ENCODE measurements at regions not wholly inside any gene's neighbourhood (a gene's known extent, or its start where the extent isn't known, plus 50 kb on each side); places are given as distances from the start of the nearest gene placed in this dataset.
"Not testable (repeated sequence)": the region's sequence is repeated elsewhere in the genome, so short reads cannot be mapped to it uniquely, and the experiment has no call there.

DNA sequence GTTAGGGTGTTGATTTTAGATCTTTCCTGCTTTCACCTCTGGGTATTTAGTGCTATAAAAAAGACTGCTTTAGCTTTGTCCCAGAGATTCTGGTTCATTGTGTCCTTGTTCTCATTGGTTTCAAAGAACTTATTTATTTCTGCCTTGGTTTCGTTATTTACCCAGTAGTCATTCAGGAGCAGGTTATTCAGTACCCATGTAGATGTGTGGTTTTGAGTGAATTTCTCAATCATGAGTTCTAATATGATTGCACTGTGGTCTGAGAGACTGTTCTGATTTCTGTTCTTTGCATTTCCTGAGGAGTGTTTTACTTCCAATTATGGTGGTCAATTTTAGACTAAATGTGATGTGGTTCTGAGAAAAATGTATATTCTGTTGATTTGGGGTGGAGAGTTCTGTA is 167.1 kb upstream of the KYNU start:
- DNase-seq = no peak

DNA sequence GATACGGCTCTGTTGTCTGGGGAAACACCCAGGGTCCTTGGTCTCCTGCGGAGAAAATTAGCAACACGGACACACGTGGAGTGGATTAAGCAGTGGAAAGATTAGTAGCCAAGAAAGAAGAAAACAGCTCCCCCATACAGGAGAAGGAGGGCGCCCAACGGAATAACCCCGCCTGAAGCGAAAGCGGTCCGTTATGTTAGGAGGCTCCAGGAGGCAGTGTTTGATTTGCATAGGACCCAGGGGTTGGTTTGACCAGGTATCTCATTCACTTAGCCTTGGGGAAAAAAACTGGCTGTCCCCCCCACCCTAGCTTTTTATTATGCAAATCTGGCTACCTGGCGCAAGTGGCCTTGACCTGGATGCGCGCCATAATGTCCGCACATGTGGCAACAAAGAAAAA is 170.1 kb upstream of the KYNU start:
- DNase-seq = no peak

DNA sequence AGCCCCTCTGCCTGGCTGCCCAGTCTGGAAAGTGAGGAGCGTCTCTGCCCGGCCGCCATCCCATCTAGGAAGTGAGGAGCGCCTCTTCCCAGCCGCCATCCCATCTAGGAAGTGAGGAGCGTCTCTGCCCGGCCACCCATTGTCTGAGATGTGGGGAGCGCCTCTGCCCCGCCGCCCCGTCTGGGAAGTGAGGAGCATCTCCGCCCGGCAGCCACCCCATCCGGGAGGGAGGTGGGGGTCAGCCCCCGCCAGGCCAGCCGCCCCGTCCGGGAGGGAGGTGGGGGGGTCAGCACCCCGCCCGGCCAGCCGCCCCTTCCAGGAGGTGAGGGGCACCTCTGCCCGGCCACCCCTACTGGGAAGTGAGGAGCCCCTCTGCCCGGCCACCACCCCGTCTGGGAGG is 175.1 kb upstream of the KYNU start:
- not testable (repeated sequence) for DNase-seq

DNA sequence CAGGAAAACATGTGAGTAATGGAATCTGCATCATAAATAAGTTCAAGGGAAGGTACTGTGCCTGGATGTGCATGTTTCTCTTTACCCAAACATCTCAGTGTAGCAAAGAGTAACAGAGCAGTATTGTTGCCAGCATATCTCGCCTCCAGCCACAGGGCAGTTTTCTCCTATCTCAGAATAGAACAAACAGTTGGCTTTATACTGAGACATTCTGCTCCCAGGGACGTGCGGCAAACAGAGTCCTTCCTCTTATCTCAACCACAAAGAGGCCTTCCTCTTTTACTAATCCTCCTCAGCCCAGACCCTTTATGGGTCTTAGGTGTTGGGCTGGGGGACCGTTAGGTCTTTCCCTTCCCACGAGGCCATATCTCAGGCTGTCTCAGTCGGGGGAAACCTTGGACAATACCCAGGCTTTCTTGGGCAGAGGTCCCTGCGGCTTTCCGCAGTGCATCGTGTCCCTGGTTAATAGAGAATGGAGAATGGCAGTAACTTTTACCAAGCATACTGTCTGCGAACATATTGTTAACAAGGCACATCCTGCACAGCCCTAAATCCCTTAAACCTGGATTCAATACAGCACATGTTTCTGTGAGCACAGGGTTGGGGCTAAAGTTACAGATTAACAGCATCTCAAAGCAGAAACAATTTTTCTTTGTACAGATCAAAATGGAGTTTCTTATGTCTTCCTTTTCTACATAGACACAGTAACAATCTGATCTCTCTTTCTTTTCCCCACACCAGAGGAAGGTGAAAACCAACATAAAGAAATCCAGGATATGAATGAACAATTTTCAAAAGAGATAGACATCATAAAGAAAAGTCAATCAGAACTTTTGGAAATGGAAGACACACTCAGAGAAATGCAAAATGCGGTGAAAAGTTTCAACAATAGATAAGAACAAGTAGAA is 181.9 kb upstream of the KYNU start:
- DNase-seq = not testable (repeated sequence)

DNA sequence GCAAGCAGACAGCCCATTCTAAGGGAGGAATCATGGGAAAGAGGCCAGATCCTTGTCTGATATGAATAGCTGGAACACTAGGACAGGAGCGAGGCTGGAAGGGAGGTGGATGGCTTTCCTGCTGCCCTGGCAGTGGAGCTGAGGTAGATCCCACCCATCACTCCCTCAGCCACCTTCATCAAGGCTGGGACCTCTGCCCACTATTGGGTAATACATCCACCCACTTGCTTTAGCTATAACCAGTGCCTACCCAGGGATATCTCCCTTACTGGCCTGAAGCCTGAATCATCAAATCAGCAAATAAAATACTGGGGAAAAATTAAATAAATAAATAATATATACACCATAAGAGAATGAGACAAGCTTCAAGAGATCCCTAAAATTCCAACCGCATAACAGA is 183.2 kb upstream of the KYNU start:
- no peak for DNase-seq

DNA sequence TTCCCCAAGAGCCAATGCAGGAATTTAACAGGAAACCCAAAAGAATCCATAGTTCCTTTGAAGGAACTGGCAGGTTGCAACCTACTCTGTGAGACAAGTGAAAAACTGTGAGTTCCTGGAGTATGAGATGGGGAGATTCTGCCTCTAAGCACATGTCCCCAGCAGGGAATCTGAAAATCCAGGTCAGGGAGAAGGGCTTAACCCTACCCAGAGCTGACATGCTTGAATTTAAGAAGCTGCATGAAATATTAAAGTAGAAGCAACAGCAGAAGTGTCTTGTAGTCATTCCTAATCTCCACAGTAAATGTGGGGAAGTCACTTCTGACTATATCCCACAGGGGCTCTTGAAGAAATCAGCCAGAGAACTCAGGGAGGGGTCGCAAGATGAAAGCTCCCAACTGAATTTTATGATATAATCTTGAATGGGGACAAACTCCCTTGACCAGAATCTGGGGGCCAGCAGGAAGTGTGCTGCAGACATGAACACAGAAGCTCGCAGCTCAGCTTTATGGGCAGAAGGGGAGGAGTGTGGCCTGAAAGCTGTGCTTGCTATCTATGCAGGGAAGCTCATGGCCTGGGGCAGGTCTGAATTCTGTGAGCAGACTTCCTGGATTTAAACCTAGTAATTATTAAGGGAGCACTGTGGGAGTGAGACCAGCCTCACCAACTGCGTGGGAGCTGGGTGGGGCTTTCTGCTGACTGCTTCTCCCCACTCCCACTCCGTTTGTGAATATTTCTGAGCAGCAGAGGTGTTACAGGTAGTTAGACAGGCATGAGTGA is 184.1 kb upstream of the KYNU start:
- DNase-seq = no peak

DNA sequence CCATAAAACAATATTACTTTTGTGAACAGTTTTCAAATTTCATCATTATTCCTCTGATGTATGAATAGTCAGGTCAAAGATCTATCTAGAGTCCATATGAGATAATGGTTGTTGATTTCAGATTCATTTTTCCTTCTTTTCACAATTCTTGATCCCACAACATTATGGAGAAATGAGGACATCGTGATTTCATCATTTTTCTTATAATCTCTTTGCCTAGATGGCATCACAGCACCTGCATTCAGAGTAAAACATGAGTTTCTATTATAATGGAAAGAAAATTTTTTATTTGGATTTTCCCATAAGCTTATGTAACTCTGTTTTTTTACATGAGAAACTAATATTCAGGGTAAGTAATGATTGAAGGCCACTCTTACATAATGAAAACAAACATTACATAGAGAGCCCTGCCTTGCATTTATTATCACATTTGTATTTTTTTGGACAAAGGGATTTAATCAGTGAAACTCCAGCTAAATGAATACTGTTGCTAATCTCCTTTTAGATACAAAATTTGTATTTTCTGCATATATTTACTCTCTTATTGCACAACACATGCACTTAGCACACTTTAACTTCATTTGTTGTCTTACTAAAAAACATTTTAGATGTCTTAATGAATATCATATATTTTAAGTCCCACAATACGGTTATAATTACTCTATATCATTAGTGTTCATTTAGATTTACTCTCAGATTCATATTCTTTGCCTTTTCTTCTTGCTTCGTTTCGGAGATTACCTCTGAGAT is 188.4 kb upstream of the KYNU start:
- DNase-seq = no peak

DNA sequence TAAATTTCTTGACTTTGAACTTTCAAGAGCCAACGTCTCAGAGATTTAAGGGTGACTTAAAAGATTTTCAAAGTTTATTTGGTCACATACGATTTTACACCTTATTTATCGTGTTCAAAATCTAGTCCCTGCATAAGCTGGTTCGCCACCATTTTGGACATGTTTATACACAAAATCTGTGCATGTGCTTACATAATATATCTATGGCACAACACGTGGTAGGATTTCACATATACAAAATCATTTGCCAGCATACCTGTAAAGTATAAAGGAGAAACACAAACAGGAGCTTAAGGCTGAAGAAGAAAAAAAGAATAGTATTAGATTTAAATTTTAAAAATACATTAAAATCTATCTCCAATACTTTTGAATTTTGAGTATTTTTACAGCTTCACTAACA is 190.0 kb upstream of the KYNU start:
- no peak for DNase-seq

DNA sequence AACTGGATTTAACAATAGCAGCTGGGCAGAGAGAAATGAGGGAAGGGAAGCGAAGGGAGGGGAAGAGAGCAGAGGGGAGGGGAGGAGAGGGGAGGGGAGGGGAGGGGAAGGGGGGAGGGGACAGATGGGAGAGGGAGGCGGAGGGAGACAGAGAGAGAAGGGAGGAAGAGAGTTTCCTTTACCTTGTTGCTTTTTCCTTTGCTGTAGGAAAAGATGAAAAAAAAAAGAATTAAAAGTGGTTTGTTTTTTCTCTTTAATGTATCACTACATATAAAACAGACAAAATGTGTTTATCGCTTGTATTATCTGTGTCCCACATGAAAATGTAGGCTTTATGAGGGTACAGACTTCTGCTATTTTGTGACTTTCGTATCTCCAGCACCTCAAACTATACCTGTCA is 190.4 kb upstream of the KYNU start:
- no peak for DNase-seq

DNA sequence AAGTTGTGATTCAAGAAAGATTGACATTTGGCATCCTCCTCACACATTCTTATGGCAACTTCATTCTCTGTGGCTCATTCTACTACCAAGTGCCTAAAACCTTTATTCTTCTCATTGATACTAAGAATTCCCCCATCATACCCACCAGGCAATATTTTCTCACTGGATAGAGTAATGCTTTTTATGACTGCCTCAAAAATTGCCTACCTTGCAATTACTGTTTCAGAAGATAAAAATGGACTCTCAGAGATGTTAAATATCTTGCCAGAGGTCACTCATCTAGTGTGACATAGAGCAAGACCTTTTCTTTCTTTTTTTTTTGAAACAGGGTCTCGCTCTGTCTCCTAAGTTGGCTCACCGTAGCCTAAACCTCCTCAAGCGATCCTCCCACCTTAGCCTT is 192.8 kb upstream of the KYNU start:
- no peak for DNase-seq

DNA sequence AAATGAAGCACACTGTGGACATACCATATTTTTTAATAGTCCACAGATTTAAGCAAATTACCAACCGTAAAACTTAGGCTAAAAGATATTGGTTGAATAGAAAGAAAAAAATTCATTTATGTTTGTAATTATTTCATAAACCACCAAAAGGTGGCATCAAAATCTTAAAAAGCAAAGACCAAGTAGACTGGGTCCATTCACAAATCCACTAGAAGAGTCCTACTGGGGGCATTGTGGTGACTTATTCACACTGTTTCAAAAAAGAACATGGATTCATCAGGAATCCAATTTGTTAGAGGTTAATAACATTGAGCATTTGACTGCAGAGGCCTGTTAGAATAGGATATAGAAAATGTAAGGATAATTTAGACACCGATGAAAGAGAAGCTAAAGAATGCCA is 194.9 kb upstream of the KYNU start:
- DNase-seq = no peak

DNA sequence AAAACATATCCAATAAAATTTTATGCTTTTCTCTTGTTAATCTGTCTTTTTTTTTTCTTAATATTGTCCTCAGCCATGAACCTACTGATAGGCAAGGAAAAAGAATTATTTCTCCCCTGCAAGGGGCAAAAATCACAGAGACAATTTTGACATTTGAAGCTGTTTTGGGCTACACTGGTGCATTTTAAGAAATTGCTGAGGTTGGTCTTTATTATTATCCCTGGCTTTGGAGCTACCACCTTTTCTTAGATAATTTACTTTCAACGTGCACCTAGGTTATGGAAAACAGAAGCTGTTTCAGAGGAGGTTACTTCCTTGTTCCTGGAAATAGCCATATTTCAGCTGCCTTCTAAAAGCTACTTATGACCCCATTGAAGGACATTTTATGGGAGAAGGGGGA is 195.5 kb upstream of the KYNU start:
- DNase-seq = no peak

DNA sequence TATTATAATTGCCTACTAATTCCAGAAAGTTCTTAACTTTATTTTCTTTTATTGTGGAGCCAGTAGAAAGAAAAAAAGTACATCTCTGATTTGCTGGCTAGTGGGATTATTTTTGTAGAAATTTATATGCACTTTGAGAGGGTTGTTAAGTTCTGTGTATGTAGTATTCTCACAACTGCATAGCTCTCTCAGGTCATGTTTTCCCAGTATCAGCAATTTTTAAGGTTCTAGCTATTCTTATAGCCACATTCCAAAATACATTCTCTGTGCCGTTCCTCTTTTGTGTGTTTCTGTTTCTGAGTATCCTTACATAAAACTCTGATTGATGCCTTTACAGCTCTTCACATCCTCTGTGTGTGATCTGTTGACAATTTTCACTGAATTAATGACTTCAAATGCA is 199.3 kb upstream of the KYNU start:
- DNase-seq = no peak

DNA sequence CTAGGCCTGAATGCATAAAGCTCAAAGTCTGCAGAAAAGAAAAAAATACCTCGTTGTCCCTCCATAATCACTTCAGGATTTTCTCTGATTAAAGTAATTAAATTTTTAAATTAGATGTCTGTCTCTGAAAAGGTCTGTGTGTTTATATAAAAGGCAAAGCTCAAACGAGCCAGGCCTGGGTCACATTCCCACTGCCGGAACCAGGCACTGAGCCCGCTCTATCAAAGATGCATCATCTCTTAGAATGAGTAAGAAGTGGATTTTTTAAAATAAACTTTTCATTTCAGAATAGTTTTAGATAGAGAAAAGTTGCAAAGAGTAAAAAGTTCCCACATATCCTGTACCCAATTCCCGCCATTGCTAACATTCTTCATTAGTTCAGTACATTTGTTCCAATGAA is 202.1 kb upstream of the KYNU start:
- no peak for DNase-seq

DNA sequence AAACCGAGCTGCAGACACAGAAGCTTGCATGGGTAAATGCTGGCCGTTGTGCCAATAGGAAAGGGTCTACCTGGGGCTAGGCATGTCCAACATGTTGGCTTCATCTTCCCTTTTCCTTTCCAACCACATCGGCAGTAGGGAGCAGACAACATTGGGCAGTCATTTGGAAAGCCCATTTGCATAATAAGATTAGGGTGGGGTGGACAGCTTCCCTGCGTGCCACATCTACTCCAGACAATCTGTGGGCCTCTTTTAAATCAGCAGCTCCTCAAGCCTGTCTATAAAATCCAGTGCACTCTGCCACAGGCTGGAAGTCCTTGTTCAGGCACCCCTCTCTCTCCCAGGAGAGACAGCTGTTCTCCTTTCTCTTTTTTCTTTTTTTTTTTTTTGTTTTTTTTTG is 203.6 kb upstream of the KYNU start:
- DNase-seq = no peak

DNA sequence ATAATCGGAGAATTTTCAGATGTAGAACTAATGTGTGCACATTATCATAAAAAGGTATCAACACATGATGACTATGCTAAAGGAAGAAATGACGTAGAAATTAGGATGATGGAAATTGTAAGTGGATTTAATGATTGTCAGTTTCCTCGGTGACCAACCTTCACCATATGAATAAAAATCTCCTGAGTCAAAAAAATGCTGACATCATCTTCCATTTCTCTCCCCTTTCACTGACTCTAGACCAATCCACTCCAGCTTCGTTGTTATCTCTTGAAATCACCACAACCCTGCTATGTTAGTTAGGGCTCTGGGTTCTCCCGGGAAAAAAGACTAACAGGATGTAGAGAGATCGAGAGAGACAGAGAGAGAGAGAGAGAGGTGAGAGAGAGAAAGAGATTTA is 204.8 kb upstream of the KYNU start:
- no peak for DNase-seq

DNA sequence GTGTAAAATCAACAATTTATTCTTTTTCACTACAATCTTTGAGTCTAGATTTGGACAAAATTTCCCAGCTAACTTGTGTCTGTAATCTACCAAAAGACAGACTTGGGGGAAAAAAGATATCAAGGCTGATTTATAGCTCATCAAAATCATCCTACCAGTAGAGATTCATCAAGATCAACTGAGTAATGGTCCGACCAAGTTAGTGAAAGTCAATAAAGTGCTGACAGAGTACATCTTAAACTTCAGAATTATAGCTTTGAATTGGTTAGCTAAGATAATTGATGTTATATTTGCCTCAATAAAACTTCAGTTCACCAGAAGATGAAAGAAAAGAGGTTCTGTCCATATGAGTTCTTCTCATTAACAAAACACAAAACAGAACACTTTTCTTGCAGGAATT is 207.1 kb upstream of the KYNU start:
- DNase-seq = no peak

DNA sequence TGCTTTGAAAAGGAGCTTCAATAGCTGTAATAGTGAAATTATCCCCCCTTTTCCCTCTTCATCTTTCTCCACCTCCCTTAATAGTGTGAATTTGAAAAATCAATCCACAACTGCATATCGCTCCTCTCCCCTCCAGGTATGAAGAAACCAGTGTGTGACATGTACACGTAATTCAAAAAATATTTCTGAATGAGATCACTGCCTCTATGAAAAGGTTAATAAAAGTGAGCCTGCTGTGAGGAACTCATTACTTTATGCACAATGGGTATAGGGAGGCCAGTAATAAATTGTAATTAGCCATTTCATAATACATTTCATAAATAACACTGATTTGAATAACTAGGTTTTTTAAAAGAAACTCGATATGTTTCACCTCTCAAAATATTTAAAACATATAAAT is 209.0 kb upstream of the KYNU start:
- DNase-seq = no peak

DNA sequence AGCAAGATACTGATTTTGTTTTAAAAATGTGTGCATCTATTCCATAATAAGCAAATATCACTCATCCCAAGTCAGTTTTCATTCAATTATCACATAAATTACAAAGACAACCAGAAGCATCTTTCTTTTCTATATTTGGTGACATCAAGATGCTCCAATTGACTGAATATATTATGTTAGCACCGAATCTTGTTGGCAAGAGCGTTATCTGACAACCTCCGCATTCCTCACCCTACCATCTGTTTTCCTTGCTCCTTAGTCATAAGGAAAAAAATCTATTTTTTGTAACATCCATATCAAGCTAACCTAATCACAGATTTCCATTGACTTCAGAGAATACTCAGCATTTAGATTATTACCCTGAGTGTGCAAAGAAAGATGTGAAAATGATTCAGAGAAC is 212.2 kb upstream of the KYNU start:
- no peak for DNase-seq

DNA sequence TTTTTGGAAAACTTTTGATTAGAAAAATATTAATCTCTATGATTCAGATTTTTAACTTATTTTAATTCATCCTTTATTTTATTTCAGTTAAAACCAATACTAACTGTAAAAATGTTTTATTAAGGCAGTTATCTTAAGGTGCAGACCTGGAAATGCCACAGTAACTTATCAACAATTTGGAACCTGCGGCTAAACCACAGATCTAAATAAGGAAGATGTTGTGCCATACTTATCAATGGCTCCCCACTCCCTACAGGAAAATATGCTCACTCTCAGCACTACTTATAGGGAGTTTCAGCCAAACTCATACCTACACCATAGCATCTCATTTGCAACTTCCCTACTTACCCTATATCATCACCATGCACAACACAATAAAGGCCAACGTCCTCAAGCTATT is 226.9 kb upstream of the KYNU start:
- DNase-seq = no peak

DNA sequence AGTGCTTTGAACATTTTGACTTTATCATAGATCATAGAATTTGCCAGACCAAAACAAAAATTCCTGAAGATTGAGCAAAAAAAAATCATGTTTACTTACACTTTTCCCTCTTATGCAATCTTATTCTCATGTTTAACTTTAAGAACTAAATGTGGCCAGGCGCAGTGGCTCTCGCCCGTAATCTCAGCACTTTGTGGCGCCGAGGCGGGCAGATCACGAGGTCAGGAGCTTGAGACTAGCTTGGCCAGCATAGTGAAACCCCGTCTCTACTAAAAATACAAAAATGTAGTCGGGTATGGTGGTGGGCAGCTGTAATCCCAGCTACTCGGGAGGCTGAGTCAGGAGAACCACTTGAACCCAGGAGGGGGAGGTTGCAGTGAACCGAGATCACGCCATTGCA is 227.9 kb upstream of the KYNU start:
- DNase-seq = no peak

DNA sequence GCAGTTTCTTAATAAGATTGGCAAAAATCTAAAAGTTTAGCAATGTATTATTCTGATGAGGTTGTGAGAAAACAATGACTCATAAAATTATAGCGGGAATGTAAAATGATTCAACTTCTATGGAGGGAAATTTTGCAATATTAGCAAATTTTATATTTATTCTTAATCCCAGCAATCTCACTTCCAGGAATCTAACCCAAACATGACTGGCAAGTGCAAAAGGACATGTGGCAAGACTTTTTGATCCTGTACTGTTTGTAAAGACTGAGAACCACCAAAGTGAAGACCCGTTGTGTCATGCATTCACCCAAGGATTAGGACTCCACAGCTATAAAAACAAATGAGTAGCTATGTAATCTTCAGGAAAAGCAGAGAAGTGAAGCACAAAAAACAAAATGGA is 234.8 kb upstream of the KYNU start:
- DNase-seq = no peak

DNA sequence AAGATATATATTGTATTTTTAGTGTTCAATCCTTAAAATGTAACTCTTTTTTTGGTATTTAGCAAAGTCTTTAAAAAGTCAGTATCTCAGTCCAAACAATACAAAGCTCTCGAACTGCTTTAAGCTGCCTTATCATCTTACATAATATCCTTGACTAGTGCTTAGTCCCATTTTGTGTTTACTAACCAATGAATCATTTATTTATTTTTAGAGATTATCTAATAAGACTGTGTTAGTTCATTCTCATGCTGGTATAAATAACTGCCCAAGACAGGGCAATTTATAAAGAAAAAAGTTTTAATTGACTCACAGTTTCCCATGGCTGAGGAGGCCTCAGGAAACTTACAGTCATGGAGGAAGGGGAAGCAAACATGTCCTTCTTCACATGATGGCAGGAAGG is 248.3 kb upstream of the KYNU start:
- no peak for DNase-seq

DNA sequence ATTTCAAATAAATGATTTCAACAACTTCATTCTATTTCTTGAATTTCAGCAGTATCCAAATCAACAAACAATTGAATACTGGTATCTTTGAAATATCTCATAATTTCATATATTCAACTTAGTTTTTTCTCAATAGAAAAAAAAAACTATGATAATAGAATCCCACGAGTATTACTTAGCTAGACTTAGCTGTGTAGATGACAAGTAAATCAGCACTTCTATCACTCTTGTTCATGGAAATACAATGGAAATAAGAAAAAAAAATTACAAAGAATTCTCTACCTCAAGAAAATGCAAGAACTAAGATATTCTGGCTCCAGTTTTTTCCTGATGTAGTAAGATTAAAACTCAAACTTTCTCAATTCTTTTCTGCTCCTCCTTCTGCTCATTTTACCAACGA is 256.2 kb upstream of the KYNU start:
- no peak for DNase-seq
